H7 (cell line): ENCODE measurements at regions not wholly inside any gene's neighbourhood (a gene's known extent, or its start where the extent isn't known, plus 50 kb on each side); places are given as distances from the start of the nearest gene placed in this dataset.
"Not testable (repeated sequence)": the region's sequence is repeated elsewhere in the genome, so short reads cannot be mapped to it uniquely, and the experiment has no call there.

ENCODE experiments used
- DNase-seq: peaks from one replicate; pipeline ENCODE4 v3.0.0; 2012
- H3K27me3 ChIP-seq: 2 replicates; pipeline ENCODE4 v1.6.0; 2011; ENCODE audit warnings: mild to moderate bottlenecking, low read length; ENCODE audit not compliant: control insufficient read depth, insufficient read depth
- H3K36me3 ChIP-seq: replicated peaks from 2 replicates; pipeline ENCODE4 v1.5.1; 2011; ENCODE audit warnings: low read length; ENCODE audit not compliant: control insufficient read depth, insufficient read depth
- H3K4me3 ChIP-seq: 2 replicates; pipeline ENCODE4 v1.5.1; 2011; ENCODE audit warnings: low read depth, mild to moderate bottlenecking, control low read depth, low read length, moderate library complexity; ENCODE audit not compliant: insufficient read depth

DNA sequence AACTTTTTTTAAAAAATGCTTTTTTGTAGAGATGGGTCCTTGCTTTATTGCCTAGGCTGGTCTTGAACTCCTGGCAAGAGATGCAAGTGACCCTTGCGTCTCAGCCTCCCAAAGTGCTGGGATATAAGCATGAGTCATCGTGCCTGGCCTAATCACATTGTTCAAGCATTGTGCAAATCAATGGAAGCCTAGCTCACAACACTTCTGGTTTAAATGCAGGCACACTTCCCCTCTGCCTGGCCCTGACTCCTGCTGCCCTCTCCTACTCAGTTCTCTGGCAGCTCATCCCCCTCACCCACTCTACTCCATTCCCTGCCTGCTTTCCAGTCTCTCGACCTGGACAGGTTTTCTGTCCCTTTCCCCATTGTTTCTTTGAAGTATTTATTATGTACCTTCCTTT lies 288.1 kb upstream of the PLGLB1 start:
- not testable (repeated sequence) for H3K36me3 ChIP-seq, DNase-seq, H3K4me3 ChIP-seq, H3K27me3 ChIP-seq

DNA sequence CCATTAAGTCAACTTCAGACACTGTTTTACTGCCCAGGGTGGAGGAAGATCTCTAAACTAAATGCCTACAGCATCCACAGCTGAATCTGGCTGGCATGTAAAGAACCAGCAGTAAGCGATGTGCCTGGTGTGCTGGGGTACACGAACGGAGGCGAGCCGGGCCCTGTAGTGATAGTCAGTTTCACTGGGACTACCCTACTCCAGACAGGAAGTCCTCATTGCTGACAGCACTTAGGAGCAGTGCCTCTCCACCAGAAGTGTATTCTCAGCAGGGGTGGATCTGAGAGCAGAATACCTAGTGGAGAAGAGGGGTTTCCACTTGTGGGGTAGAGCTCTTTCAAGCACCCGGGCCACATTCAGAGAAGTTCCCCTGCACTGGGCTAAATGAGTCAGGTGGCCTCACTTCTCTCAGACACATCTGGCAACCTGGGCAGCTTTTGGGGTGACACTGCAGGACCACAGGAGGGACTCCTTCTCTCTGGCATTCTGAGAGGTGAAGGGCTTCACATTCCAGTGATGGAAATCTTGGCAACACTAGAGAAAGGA lies 290.3 kb upstream of the PLGLB1 start:
- not testable (repeated sequence) for DNase-seq, H3K27me3 ChIP-seq, H3K4me3 ChIP-seq, H3K36me3 ChIP-seq

DNA sequence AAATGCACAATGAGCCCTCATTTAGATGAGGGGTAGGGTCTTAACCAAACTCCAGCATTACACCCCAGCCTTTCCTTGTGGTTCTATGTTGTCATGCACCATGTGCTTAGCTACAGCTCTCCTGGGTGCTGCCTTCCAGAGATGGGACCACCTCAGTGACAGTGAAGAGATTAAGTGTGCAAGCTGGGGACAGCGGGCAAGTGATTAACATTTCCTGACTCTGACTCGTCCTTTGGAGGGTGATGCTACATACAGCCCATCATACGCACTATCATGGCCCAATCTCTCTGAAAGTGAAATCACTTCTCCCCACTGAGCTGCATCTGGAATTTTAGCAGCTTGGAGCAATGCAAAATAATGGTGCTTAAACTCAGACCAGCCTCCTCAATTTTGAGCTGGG lies 293.0 kb upstream of the PLGLB1 start:
- DNase-seq, H3K27me3 ChIP-seq, H3K36me3 ChIP-seq, H3K4me3 ChIP-seq: not testable (repeated sequence)

DNA sequence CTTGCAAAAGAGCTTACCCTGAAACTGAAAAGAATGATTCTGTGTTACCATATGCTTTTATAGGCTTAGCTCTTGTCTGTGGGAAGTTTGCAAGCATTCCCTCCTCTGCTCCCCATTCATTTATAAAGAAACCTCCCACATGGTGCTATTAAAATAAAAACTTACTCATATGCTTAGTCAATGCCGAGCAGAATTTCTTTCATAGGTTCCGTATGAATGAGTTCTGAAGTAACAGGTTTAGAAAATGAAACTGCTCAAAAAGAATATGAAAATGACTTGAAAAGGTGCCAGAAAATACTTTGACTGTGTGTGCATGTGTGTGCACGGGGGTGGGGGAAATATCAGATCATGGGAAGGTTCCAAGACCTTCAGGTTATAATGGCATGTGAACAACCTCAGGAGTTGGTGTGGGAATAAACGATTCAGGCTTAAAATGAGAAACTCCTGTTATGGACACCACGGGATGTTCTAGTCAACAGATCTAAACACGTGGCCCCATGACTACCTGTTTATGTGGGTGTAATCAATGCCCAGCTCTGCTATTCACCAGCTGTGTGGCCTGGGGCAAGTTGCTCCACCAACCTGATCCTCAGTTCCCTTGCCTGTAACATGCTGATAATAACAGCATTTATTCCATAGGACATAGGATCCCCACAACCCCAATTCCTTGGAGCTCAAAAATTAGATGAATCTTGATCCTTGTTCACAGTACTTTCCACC lies 293.7 kb upstream of the PLGLB1 start:
- H3K27me3 ChIP-seq, H3K4me3 ChIP-seq, DNase-seq, H3K36me3 ChIP-seq: not testable (repeated sequence)

DNA sequence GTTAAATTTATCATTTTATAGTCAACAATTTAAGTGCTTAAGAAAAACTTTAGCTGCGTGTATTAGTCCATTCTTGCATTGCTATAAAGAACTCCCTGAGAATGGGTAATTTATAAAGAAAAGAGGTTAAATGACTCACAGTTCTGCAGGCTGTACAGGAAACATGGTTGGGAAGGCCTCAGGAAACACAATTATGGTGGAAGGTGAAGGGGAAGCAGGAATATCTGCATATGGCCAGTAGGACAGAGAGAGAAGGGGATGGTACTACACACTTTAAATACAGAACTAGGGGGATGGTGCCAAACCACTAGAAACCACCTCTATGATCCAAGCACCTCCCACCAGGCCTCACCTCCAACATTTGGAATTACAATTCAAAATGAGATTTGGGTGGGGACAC lies 295.5 kb upstream of the PLGLB1 start:
- not testable (repeated sequence) for H3K4me3 ChIP-seq, H3K27me3 ChIP-seq, DNase-seq, H3K36me3 ChIP-seq

DNA sequence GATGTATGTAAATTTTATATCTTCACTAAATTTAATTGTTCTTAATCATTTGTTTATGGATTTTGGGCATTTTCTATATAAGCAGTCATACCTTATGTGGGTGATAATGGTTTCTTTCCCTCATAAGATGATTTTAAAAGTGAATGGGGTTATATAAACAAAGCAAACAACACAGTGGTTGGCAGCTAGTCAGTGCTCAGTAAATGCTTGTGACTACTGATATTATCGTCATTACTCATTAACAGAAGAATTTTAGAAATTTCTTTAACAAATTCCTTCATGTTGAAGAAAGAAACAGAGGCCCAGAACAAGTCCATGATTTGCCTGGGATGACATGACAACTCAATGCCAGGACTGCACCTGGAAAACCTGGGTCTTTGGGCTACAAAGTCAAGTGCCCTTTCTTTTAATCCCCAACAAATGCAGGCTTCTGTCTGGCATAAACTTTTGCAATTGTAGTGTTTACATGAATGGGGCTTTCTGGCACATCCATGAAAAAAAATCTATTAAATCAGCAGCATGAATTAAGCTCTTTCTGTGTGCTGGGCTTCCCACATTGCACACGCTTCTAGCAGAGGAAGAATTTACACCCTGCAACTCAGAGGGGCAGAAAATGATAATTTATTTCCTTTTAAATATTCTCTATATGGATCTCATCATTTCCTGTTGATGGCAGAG lies 297.3 kb upstream of the PLGLB1 start:
- H3K36me3 ChIP-seq, H3K4me3 ChIP-seq, H3K27me3 ChIP-seq, DNase-seq: not testable (repeated sequence)

DNA sequence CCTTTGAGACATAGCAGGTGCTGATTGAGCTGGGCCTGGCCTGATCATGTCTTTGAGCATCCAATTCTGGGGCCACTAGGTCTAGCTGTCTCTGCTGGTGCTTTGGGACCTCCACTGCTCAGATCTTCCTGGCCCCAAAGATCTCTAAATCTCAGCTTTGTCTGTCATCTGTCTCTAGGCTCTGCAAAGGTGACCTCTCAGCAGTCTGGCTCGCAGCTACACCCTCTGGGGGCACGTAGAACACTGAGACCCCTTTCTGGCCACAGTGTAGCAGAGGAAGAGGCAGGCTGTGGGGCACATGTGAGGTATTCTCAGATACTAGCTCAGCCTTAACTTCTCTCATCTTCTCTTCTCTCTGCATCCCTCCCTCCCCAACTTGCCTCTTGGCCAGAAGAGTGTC lies 298.1 kb upstream of the PLGLB1 start:
- not testable (repeated sequence) for H3K27me3 ChIP-seq, DNase-seq, H3K4me3 ChIP-seq, H3K36me3 ChIP-seq

DNA sequence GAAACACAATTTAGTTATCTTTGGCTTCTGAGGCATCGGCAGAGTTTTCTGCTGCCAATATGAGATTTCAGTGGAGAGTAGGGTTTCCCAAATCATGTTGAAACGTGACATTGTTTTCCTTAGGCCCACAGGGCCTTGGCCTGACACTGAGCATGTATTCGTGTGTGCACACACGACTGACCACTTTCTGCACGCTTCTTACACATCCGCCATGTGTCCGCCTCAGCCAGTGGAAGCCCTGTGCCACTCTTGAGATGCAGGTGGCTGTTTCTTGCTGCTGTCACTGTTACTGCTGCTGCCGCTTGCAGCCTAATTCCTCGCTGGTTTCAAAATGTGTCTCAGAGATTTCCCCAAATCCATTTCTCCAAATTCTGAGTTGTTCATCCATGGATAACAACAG lies 299.6 kb upstream of the PLGLB1 start:
- not testable (repeated sequence) for DNase-seq, H3K4me3 ChIP-seq, H3K27me3 ChIP-seq, H3K36me3 ChIP-seq

DNA sequence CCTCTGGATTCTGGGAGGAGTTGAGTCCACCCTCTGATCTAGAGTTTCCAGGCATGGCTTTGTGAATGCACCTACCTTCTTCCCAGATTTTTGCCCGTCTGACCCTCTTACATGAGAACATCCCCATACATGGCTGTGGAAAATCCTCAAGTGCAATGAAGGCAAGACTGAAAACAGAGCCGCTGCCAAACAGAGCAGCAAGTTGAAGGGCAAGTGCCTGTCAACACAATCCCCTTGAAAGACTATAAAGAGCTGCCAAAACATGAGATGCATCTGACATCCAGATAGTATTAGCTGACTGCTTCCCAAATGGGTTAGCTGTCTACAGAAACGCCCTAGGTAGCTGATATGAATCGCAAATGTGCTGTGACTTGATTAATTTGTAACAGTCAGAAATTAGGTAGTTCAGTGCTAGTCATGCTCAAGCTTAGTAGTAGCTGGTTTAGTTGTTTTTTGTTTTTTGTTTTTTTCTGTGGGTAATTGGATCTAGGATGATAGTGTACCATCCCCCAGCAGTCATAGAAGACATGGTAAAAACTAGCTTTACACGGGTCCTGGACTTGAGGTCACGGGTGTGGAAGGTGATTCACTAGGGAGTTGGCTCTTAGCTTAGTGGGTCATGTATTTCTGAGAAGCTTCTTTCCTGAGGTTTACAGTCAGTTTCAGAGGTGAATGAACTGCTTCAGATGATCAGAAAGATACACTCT lies 302.8 kb upstream of the PLGLB1 start:
- not testable (repeated sequence) for DNase-seq, H3K27me3 ChIP-seq, H3K4me3 ChIP-seq, H3K36me3 ChIP-seq

DNA sequence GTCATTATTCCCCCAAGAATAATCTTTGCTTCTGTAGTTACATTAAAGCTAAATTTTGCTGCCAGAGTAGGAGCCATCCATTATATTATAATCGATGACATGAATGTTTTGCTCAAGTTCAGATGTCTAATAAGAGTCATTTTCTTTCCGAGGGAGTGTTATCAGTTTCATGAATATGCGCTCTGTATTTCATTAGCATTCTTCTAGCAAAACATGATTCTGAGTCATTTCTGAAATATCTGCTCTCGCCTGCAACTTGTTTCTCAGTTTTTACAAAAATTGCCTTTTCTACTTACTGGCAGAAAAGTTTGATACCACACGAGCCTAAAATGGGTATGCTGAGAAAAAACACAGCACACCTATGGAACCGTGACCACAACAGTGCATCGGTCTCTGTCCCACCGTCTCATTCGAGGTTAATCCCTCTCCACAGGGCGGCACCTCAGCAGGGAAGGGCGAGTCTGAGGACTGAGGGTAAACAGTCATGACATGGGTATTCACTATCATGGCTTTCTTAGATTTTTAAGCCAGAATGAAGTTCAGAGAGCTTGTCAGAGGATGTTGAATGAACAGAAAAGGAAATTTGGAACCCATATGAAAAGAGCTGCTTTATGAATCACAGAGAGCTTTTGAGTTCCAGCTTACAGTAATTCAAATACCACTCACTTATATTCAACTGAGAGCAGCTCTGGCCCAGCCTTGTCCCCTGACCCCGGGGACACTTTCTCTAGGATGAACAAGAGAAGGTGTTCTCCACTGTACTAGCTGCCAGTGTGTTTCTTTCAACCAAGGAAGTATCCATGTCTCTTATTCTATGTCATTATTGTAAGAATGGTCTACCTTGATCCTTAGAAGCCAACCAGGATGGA lies 303.6 kb upstream of the PLGLB1 start:
- not testable (repeated sequence) for H3K36me3 ChIP-seq, H3K4me3 ChIP-seq, DNase-seq

DNA sequence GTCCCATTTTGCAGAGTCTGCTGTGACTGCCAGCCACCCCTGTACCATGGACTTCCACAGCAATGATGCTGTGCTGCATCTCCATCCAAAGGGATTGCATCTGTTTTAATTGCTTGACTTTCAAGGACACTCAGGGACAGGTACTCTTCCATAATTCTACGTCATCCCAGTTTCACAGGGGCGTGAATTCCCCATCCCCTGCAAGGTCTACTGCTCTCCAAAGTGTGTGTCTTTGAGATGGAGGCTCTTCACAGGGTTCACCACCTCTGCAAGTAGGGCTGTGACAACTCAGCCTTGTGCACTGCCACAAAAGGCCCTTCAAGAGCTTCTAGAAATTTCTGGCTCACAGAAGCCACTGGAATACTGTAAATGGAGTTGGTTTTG lies 304.3 kb upstream of the PLGLB1 start:
- not testable (repeated sequence) for H3K27me3 ChIP-seq, H3K4me3 ChIP-seq, H3K36me3 ChIP-seq, DNase-seq

More for the DNA sequence above, 303.6 kb upstream of the PLGLB1 start:
- H3K27me3 ChIP-seq = not testable (repeated sequence)

DNA sequence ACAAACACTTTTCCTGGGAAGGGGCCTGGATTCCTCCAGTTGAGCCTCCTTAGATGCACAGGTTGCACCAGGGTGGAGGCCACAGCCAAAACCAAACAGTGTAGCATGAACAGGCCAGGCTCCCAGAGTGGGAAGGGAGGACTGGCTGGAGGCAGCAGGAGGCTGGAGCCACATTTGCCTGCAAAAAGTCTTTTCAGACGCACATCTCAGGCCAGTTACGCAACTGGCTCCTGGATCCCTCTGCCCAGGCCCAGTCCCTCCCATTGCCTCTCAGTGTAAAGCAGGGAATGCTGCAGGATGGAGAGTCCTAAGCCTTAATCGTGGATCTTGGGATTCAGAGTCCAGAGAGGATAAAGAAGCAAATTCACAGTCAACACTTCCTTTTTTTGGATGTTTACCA lies 305.1 kb upstream of the PLGLB1 start:
- not testable (repeated sequence) for DNase-seq, H3K36me3 ChIP-seq, H3K27me3 ChIP-seq, H3K4me3 ChIP-seq

DNA sequence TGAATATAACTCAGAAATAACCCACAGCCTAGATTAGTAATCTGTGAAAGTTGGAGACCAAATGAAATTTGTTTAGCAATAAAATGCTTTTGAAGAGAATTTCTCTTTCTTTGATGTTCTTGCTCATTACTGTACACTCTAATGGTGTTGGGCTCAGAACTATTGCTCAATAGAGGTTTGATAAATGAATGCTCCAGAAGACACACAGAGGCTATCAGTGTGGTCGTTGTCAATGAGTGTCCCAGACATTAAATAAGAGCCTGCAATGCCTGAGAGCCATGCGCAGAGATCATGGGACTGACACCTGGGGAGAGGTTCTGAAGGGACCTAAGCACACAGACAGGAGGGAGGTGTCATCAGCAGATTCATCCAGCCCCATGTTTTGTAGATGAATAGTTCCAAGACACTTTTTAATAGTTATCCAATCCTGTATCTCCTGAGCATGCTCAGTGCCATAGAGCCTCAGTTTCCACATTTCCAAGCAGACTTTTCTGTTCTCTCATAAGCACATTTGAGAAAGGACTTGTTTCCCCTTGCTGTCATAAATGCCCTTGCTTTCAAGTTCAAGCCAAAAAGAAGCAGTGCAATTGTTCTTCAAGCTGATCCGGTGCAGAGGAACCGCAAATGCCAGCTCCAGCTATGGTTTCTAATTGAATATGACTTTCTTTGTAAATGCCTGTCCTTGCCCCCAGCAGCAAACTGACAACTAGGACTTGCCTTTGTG lies 306.2 kb upstream of the PLGLB1 start:
- H3K36me3 ChIP-seq, H3K27me3 ChIP-seq, DNase-seq, H3K4me3 ChIP-seq: not testable (repeated sequence)

DNA sequence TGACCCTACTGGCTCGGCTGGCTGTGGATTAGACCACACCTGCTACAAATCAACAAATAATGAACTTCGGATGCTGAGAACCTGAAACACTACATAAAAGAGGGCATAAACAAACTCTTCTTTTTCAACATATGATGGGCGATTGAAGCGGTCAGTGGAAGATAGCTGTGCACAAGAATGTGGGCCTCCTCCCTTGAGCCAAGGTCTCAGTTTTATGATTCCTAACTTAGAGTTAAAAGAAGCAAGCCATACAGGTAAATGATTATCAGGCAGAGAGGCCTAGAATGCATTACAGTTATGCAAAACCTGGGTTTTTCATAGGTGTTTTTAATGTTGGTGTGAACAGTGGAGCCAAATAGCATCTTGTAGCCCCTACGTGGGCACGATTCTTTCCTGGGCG lies 307.9 kb upstream of the PLGLB1 start:
- H3K36me3 ChIP-seq, H3K4me3 ChIP-seq, DNase-seq, H3K27me3 ChIP-seq: not testable (repeated sequence)
